ENCODE measurements at regions not wholly inside any gene's neighbourhood (a gene's known extent, or its start where the extent isn't known, plus 50 kb on each side); places are given as distances from the start of the nearest gene placed in this dataset.
"Not testable (repeated sequence)": the region's sequence is repeated elsewhere in the genome, so short reads cannot be mapped to it uniquely, and the experiment has no call there.

DNA sequence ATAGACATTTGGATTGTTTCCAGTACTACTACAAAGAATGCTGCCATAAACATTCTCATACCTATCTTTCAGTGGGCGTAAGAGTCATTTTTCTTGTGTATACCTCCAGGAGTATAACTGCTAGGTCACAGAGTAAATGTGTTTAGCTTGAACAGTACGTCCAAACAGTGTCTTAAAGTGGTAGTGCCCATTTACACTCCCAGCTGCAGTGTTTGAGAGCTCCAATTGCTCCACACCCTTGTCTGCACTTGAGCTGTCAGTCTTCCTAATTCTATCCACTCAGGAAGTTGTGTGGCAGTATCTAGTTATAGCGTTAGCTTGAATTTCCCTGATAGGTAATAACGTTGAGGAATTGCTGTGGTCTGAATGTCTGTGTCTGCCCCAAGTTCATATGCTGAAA is 404.7 kb upstream of the PPP2R3A start:
- no peak for DNase-seq

DNA sequence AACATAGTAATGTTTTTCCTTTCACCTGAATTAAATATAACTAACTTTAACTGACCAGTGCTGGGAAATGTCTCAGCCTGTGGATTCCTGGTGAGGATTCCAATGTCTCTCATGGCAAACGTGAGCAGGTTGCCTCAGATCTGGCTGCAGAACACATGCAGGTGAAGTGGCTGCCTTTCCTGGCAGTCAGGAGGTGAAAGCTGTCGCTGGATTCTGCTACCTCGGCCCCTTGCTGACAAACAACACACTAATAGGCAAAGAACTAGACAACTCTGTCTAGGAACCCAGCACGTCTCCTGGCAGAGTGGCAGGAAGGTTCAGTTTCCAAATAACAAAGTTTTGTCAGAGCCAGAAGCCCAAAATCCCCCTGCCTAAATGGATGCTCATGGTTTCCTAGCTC is 400.8 kb upstream of the PPP2R3A start:
- no peak for DNase-seq

- DNase-seq, result no peak
Measured at GRCh38 chr3:135565546-135565945, 400.0 kb upstream of the PPP2R3A start.

GRCh38 chr3:135567223-135567622 is 398.3 kb upstream of the PPP2R3A start:
- no peak for DNase-seq

- no peak for DNase-seq
Measured at GRCh38 chr3:135576751-135577150, 388.8 kb upstream of the PPP2R3A start.

GRCh38 chr3:135581806-135582205 is 383.7 kb upstream of the PPP2R3A start:
- DNase-seq, result no peak

DNA sequence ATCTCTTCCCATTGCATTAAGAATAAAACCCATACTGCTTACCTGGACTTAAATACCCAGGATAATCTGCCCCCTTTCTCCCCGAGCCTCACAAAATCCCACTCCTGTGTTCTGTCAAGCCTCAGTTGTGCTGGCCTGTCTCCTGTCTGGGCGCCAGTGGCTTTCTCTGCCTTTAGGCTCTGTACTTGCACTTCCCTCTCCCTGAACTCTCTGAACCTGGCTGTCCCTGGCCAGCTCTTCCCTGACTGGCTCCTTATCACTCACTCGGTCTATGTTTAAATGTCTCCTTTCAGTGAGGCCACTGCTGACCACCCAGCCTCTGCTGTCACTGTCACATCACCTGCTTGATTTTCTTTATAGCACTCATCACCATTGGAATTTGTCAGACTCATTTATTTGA is 382.7 kb upstream of the PPP2R3A start:
- no peak for DNase-seq

GRCh38 chr3:135596563-135596962 is 369.0 kb upstream of the PPP2R3A start:
- no peak for DNase-seq

DNA sequence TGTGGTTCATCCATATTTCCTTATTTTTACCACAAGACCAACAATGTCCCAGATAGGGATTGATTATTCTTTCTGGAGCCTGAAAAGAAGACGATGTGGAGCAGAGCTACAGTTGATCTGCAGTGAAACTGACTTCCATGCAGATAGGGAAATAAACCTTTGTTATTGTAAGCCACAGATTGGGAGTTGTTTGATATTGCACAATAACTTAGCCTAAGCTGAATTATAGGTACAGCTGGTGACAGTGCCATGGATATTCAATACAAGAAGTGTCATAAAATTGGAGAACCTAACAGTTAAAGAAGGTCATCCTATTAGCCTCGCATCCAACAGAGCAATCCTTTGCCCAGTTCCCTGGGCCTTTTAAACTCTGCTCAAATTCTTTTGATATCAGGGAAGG is 367.7 kb upstream of the PPP2R3A start:
- no peak for DNase-seq

DNA sequence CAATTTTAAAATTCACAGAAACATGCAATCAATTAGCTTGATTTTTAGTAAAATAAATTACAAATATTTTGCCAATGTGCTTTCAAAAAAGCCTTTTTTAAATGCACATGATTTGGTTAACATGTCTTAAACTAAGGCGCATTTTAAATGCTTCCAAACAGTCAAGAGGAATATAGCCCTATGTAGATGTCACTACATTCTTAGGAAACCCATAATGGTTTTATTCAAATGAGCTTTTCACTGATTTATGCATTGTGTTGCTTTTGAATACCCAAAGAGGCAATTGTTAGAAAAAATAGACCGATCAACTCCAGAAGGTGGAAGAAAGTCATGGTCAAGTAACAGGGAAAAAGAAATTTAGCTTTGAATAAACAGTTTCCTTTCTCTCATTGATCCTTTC is 366.9 kb upstream of the PPP2R3A start:
- no peak for DNase-seq

GRCh38 chr3:135604512-135604911 is 361.0 kb upstream of the PPP2R3A start:
- not testable (repeated sequence) for DNase-seq

DNA sequence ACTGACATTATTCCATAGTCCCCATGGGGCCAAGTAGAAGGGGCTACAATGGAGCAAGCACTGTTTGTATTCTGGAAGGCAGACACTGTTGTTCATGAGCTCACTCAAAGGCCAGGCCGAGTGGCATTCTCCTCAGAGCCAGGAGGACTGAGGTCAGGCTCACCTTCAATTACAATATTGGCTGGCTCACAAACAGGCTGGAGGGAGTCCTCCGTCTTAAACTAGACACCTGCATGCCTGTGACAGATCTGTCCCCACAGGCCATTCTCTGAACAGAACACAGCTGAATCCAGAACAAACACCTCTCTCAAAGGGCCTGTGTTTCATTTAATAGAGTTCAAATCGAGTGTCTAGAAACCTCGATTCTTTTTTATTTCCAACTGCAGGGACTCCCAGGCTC is 347.4 kb upstream of the PPP2R3A start:
- DNase-seq, result no peak

DNA sequence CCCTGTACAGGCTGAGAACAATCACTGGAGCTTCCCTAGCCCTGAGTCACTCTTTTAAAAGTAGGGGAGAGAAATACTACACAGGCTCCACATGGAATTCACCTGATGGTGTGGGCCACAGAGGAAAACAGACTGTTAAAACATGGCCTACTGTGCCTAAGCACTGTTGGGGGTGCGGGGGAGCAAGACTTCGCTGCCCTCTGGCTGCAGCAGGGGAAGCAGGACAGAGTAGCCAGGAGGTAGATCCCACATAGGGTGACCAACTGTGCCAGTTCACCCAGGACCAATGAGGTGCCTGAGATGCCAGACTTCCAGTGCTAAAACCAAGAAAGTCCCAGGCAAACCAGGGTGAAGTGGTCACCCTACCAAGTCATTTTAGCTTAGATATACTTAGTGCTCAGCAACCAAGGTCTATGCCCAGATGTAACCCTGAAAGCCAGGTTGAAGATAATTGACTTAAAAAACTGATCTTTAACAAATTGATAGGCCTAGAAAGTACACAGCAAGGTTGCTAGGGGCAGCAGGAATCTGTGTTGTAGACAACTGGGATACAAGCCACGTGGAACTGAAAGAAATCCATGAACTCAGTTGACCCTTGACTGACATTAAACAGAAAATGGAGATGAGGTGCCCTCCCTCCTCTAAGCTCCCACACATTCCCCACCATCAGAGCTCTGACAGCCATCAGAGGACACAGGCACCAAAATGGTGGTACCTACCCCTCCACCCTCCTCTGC is 344.2 kb upstream of the PPP2R3A start:
- DNase-seq, result no peak

GRCh38 chr3:135622215-135622614 is 343.3 kb upstream of the PPP2R3A start:
- DNase-seq, result no peak

DNA sequence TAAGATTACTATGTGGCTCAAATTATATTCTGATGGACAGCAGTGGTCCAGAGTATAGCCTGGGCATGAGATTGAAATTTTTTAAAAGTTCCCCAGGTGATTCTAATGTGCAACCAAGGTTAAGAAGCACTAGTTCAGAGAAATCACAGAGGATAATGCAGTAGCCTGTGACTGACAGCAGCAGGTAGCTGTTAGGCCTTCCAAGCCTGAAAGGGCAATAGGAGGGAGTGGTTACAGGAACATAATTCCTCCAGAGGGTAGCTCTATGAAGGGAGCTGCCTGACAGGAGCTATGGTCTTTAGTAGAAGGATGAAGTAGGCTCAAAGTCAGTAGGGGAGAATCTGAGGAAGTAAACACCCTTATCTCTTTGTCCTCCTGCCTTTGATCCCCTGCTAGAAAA is 342.9 kb upstream of the PPP2R3A start:
- no peak for DNase-seq

DNA sequence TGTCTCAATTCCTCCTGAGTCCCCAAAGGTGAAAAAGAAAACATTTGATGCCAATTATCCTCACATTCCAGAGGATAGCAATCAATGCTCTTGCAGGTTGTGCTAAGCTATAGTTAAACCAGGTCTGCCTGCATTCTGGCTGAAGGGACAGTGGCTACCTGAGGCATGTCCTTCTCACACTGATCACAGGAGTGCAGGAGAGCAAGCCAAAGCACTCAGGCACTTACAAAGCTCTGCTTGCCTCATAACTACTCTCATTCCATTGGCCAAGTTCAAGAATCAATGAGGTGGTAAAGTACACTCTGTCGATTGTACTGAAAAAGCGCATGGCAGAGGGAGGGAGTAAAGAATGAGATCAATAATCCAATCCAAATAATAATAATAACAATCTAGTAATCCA is 342.0 kb upstream of the PPP2R3A start:
- no peak for DNase-seq

DNA sequence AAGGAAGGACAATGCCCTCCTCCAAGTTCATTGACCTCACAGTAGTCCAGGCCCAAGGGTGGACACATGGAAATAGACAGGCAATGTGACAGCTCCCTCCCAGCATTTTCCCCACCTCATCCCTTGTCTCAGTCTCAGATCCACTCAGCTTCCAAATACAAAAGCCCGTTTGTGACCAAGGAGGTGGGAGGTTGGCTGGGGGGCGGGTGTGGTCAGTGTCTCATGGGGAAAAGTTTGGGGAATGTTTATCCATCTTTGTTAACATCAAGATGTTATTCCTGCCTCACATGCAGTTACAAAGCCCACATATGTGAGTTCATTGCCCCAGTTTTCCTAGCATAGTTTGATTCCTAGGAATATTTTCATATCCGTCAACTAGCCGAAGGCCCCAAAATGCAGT is 338.5 kb upstream of the PPP2R3A start:
- DNase-seq, result no peak

- no peak for DNase-seq
Measured at GRCh38 chr3:135629701-135630408, 335.7 kb upstream of the PPP2R3A start.

DNA sequence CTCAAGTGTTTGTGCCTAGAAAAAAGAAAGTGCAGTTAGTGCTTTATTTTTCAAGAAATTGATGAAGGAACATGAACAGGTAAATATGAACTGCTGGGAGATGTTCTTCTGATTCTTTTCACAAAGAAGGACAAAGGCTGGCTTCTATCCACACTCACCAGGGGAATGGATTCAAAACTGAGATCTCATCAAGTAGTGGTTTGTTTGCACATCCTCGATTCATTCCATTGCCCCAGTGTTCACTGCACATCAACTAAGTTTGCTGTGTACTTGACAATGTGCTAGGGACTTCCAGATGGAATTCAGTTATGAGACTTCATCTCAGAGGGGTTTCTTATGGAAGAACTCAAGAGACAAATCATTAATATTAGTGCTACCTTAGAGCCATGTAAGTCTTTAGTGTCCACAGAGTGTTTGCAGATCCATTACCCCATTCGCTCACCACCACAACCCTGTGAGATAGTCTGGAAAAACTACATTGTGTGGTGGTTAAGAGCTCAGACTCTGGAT is 332.9 kb upstream of the PPP2R3A start:
- no peak for DNase-seq

DNA sequence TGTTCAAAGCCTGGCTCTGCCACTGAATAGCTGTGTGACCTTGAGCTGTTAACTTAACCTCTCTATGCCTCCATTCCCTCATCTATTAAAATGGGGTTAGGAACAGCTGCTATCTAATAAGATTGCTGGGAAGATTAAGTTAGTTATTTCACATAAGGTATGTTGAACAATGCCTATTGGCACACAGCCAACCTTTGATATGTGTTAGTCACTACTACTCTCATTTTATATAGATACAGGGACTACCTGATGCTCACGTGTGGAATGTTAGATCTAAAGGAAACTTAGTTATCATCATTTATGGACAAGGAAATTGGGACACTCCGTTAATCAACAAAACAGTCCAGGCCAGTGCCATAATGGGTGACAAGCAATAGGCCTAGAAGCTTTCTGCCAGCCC is 332.4 kb upstream of the PPP2R3A start:
- DNase-seq, result no peak

DNA sequence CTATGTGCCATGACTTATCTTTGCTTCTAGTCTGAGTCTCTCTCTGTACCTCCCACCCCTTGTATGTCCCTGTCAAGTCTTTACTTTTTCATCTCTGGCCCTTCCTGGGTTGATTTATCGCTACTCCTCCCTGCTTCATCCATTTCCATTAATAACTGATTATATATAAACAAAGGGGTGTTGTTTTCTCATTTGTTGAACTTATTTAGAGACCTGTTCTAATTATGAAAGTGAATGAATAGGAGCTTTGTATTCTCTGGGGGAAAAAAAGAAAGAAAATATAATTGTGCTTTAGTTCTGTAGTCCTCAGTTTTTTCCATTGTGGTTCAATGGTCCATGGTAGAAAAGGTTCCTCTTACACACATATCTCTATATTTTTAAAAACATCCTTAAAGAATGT is 328.9 kb upstream of the PPP2R3A start:
- no peak for DNase-seq

DNA sequence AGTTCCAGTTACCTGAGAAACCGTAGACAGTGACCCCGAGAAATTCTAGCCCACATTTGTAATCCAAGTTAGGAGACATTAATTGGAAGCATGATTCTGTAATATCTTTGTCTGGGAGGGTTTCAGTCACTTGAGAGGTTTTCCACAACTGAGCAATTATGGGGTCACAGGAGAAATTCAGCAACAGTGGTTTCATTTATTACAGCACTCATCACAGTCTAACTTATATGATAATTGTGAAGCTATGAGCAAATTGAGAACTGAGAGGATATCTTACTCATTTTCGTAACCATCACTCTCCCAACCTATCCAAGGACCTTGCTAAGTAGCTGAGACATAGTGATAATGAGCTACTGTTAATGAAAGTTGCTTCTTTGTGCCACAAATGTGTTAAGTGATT is 328.5 kb upstream of the PPP2R3A start:
- no peak for DNase-seq

- no peak for DNase-seq
Measured at GRCh38 chr3:135641761-135642160, 323.8 kb upstream of the PPP2R3A start.

- no peak for DNase-seq
Measured at GRCh38 chr3:135645541-135645940, 320.0 kb upstream of the PPP2R3A start.

DNA sequence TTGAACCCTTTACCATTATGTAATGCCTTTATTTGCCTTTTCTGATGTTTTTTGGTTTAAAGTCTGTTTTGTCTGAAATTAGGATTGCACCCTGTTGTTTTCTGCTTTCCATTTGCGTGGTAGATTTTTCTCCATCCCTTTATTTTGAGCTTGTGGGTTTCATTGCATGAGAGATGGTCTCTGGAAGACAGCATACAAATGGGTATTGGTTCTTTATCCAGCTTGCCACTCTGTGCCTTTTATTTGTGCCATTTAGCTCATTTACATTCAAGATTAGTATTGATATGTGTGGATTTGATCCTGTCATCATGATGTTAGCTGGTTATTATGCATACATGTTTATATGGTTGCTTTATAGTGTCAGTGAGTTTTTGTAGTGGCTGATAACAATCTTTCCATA is 318.7 kb upstream of the PPP2R3A start:
- no peak for DNase-seq
